ENCODE measurements at regions not wholly inside any gene's neighbourhood (a gene's known extent, or its start where the extent isn't known, plus 50 kb on each side); places are given as distances from the start of the nearest gene placed in this dataset.
"Not testable (repeated sequence)": the region's sequence is repeated elsewhere in the genome, so short reads cannot be mapped to it uniquely, and the experiment has no call there.

DNA sequence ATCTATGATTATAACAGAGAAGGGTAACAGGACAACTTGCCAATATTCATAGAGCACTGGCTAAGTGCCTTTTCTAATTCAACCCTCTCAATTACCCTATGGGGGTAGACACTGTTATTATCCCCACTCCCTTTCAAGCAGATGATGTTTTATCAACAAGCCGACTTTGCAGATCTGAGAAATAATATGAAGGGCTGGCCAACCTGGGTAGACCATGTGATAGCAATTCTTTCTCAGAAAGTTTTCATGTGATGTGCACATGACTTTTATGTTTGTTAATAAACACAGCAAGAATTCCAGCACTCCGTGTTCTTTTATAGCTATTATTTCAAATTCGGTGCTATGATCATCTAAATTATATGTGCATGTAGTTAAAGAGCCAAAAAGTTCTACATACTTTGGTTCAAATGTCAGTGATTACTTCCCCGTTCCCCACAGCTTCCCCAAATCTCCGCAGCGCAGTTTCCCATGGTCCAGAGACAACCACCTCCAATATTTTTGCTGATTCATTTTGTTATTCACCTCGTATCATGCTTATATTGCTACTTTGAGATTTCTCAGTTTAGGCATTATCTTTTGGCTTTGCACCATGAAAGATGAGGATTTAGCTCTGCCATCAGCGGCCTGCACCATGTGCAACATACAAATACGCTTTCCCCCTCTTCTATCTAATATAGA lies 96.7 kb upstream of the GADD45A start:
- no peak for DNase-seq

DNA sequence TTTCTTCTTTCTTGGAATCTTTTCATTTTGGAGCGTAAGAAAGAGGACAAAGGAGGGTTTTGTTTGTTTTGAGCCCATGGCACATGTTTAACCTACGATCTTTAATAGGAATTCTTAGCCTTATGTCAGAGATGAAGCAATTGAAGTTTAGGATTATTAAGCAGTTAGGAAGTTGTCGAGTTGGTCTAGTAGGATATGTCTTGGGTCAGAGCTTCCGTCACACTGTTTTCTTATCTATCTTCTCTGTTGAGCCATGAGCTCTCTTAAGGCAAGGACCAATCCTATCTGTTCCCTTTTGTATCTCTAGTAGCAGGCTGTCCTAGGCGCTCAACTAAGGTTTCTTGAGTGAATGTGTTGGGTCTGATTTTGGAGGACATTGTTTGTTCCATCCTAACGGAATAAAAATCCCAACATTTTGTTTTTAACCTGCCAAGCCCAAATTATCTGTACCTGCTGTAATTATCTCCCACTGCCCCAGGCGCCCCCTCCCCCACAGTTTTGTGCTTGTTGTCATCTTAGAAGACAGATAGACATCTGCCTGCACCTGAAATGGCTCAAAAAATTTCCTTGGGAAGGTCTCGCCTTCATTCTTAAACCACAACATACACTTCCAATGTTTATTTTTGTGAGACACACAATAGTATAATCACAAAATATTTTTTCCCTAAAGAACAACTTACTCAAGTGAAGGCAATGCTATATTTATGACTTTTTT lies 95.3 kb upstream of the GADD45A start:
- DNase-seq: no peak

DNA sequence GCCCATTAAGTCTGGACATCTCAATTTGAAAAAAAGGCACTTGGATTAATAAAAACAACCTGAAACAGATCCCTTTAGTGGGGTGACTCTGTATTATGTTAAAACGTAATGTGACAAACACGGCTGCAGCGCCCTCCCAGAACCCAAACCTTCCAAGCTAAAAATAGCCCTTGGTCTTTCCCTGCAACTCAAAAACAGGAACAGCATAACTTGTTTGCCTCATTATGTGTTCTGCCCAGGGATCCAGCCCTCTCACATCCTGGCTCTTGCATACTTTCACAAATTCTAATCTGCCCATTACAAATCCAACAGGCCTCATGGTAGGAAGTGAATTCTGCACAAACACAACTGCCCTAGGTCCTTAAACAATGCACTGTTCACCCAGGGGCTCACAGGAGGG lies 94.7 kb upstream of the GADD45A start:
- no peak for DNase-seq

DNA sequence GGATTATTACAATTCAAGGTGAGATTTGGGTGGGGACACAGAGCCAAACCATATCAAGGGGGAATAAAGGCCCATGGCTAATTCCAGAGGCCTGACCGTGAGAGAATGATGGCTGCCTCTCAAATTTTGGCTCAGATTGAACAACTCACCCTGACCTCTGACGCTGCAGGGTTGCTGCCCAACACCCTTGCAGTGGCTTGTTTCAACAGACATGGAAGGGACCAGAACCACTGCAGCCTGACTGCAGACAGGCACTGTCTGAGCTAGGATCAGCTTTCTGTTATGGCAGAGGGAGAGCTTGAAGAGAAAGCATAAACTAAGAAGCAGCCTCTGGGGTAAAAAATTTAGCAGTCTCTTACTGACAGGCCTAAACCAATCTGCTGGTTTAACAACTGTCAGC lies 90.2 kb upstream of the GADD45A start:
- DNase-seq: no peak

GRCh38 chr1:67596674-67597073 lies 88.3 kb upstream of the GADD45A start:
- DNase-seq: no peak

GRCh38 chr1:67597336-67597735 lies 87.7 kb upstream of the GADD45A start:
- DNase-seq: no peak

DNA sequence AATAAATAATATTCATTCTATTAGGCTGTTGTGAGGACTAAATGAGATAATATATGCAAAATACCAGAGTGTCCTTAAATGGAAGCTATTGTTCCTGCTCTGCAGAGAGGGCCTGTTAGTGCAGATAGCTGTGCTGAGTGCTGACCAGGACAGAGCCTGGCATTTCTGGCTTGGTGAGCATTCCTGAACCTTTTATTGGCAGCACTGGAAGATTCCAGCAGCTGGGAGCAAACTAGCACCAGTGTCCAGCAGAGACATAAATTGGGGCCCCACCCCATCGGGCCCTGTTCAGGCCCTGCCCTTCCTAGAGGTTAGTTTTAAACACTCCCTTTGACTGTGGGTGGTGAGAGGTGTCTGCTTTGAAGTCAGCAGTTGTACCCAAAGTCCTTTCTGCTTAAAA lies 85.9 kb upstream of the GADD45A start:
- DNase-seq: no peak

DNA sequence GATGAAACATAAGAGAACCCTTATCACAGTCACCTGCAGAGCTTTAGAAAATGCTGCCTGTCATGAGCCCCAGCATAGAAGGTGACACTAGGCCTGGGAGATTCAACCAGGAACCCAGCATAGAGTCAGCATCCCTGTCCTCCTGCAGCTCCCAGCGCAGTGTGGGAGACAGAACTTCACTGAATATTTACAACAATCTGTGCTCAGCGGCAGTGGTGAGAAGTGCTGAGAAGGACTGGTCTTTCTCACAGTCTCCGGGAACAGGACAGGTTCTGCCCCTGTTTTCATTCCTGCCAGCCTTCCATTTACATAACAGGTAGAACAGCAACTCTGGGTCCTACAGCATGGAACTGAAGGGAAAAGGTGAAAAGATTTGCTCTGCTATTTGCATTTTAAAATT lies 83.5 kb upstream of the GADD45A start:
- no peak for DNase-seq

- no peak for DNase-seq
Observed at GRCh38 chr1:67601955-67602354, 83.0 kb upstream of the GADD45A start.

DNA sequence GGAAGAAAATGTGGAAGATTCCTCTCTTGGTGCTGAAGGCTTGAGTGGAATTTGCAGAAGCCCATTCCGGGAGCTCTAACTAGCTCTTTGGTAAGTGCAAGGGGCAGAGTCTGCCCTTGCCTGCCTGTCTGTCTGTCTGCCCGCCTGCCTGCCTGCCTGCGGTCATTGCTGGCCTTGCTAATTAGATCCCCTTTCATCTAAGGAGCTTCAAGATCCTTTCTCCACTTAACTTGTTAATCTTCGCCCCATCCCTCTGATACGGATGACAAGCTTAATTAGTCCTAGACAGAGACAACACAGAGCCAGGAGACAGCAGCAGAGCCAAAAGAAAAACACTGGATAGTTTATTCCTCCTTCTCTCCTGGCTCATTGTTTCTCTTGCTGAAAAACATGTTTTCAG lies 80.2 kb upstream of the GADD45A start:
- DNase-seq: no peak

DNA sequence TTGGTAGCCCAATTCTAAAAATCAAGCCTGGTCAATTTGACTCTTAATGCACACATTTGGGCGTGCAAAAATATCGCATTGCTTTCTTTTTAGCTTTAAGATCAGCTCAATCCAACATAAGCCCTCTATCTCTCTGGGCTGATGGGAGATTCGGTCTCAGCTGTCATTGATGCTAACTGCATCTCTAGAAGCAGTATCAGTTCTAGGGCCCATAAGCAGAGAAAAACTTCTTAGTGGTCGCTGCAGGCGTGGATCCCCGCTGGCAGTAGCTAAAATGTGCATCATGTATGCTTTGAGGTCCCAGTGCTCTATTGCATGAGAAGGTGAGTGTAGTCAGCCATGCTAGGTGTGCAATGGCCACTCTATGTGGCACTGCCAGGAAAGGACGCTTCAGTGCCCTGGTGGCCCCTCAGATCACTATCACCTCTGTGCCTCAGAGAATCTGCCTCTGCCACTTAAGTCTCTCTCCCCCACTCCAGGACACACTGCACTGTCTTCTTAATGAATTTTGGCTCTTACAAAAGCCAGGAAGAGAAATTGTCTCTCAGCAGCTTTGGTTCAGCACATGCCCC lies 79.7 kb upstream of the GADD45A start:
- no peak for DNase-seq

DNA sequence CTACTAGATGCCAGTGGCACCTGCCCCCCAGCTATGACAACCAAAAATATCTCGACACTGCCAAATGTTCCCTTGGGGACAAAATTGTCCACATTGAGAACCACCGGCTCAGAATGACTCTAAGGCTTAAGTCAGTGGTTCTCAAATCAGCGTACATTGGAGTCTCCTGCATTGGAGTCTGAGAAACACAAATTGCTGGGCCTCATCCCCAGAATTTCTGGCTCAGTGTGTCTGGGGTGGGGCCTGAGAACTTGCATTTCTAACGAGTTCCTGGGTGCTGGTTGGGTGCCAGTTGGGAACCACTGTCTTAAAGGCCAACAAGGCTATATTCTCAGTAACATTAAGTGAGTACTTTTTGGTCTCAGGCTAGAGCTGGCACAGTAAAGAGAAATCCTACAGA lies 77.7 kb upstream of the GADD45A start:
- DNase-seq: no peak

- no peak for DNase-seq
Observed at GRCh38 chr1:67607699-67608098, 77.3 kb upstream of the GADD45A start.

DNA sequence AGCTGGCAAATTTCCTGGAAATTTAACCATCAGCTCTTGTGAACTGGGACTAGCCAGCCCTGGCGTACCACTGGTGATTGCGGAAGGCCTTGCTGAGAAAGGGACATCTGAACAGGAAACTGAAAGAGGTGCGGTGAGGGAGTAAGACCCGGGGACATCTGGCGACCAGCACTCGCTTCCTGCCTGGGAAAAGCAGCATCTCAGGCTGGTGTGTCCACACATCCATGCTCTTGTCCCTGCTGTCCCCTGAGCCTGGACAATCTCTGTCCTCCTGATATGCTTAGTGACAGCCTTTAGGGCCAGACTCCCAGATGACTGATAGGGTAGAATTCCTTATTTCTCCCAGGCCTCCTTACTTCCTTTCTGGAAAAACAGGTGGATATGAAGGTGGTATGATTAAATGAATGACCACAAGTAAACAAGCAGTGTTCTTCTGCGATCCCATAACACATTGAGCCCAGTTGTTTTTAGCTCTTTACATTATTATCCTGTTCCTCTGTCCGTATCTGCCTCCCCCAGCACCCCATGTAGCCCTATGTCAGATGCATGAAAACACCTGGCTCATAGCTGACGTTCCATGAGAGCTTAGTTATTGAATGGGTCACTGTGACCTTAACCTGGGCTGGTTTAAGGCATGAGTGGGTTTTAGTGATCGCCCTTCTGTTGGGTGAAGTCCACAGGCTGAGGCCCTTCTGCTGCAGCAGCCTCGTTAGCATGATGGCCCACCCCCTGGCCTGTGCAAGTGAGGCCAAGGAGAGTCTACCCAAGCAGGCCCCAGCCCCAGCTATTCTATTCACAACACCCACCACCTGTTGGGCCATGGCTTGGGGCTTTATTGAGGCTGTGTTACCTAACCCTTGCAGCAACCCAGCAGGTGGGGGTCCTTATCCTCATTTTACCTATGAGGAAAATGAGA lies 76.1 kb upstream of the GADD45A start:
- no peak for DNase-seq

DNA sequence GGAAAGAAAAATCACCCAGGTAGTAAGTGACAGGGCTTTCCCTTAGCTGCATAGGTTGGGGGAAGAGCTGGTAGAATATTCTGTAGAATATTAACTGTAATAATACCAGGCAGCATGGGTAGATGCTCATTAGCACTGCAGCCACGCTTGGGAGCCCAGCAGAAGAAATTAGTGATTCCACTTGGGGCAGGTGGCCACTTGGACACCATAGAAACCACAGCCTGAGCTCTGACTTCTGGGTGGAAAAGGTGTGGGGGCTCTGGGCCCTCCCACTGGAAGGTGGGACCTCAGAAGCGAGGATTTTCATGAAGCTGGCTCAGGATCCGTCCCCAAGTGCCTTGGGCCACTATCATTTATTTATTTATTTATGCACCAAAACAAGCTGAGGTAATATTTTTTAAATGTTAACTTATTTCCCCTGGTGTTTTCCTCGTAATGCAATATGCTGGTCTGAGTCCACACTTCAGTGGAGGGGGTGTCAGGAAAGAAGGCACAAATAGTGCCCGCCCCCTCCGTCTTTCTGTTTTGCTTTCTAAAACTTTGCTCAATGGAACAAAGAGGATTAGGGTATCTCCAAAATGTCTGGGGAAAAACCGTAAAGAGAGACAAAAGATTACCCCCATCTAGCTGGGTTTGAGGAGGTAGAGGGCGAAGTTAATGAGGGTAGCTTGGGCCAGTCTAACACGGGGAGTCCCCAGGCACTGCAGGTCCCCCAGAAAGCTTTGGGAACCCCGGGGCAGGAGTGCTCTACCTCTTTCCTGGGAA lies 75.2 kb upstream of the GADD45A start:
- no peak for DNase-seq

DNA sequence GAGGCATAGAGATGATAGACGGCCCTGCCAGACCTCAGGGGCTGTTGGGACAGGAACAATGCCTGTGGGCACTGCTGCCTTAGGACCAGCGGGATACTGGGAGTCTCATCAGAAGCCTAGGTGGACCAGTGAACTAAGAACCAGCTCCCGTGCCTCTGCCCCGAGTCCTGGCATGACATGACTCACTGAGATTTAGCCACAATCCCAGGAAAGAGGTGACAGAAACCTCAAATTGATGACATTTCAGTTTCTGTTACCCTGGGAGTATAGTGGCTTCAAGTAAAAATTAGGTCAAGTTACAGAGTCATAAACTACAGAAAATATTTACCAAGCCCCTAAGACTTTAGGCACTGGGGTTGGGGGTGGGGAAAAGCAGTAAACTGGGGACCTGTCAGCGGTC lies 74.6 kb upstream of the GADD45A start:
- DNase-seq: no peak

- no peak for DNase-seq
Observed at GRCh38 chr1:67611846-67612245, 73.2 kb upstream of the GADD45A start.

- DNase-seq: no peak
Observed at GRCh38 chr1:67612788-67613241, 72.2 kb upstream of the GADD45A start.

- not testable (repeated sequence) for DNase-seq
Observed at GRCh38 chr1:67613479-67613878, 71.5 kb upstream of the GADD45A start.

DNA sequence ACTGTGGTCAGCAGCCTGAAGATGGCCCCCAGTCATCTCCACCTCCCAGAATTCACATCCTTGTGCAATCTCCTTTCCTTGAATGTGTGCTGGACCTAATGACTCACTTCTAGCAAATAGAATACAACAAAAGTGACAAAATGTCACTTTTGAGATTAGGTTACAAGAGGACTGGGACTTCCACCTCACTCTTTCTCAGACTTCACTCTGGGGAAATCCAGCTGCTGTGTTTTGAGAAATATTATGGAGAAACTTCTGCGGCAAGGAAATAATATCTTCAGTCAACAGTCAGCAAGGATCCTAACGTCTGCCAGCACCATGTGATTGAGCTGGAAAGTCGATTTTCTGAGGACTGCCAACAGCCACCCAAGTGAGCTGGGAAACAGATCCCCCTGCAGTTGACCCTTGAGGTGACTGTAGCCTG lies 70.5 kb upstream of the GADD45A start:
- DNase-seq: no peak

DNA sequence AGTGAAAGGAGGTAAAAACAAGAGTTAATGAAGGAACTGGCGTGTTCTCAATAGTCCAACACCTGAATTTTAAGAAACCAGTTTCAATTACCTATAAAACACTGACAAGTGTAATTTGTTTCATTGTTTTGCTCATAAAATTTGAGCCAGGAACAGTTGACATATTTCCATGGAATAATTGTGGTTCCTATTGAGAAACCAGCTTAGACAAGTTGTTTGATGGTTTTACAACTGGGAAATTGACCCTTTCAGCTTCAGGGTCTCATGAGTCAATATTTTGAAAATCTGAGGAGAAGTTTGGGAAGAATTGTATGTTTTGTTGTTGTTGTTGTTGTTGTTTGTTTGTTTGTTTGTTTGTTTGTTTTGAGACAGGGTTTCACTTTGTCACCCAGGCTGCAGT lies 69.1 kb upstream of the GADD45A start:
- no peak for DNase-seq

DNA sequence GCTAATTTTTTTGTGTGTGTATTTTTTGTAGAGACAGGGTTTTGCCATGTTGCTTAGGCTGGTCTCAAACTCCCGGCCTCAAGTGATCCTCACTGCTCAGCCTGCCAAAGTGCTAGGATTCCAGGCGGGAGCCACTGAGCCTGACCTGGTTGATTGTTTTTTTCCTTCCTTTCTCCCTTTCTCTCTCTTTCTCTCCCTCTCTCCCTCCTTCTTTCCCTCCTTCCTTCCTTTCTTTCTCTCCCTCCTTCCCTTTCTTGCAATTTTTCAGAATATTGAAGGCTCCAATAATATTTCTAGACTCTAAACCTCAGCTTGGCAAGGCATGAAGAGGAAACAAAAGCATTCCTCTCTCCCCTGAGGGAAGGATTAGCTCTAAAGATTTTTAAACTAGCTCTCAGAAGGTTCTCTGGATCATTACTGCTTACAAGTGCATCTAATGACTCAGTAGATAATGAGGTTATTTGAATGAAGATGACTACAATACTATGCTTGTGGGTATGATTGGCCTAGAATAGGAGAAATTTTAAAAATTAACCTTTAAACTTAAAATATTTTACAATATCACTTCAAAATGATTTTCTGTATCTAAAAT lies 68.5 kb upstream of the GADD45A start:
- DNase-seq: no peak

Data from activated naive CD4-positive, alpha-beta T cell (primary cell).